ENCODE measurements at regions not wholly inside any gene's neighbourhood (a gene's known extent, or its start where the extent isn't known, plus 50 kb on each side); places are given as distances from the start of the nearest gene placed in this dataset.

DNA sequence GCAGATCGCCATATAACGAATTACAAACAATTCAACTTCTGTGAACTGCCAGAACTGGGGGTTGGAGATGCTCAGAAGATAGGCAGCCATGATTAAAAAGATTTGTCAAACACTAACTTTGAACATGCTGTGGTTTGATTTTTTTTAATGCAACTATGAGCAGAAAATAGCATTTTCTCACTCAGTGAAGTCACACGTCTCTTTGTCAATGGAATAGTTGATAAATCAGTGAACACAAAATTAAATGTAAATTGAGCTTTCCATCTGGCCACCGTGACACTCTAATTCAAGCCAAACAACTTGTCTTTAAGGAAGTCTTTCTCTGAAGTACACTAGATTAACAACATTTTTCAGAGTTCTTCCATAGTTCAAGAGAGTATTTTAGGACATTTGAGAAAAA, 228.6 kb upstream of the LINC00305 start:
- no peak for TF ChIP-seq CTCF (conservative IDR thresholded peaks at IDR 0.05 in 1 of 2, IDR thresholded peaks at IDR 0.05 in 1 of 2; ENCODE audit: extremely low read depth in 1 of 2, insufficient read depth in 1 of 2, low read depth in 1 of 2, low read length in 2 of 2)
- TF ChIP-seq EZH2 (IDR thresholded peaks at IDR 0.05; ENCODE audit: borderline replicate concordance, low read length): no peak

Measured in mammary epithelial cell (primary cell).